HG02973 (cell line): ENCODE measurements at regions not wholly inside any gene's neighbourhood (a gene's known extent, or its start where the extent isn't known, plus 50 kb on each side); places are given as distances from the start of the nearest gene placed in this dataset.

ENCODE experiments used
- ATAC-seq: cut with Tn5 transposase; IDR thresholded peaks from one replicate; pipeline ENCODE4 v1.9.1; 2021; ENCODE audit warnings: moderate library complexity; ENCODE audit not compliant: unreplicated experiment

- ATAC-seq: no peak
Measured at GRCh38 chr5:89443508-89443907, 560.5 kb upstream of the MEF2C start.

- no peak for ATAC-seq
Measured at GRCh38 chr5:89441965-89442364, 559.0 kb upstream of the MEF2C start.

- ATAC-seq: no peak
Measured at GRCh38 chr5:89440670-89441069, 557.7 kb upstream of the MEF2C start.

GRCh38 chr5:89437450-89438435 is 554.8 kb upstream of the MEF2C start:
- ATAC-seq: no peak

- no peak for ATAC-seq
Measured at GRCh38 chr5:89436464-89436863, 553.5 kb upstream of the MEF2C start.

- ATAC-seq: peak; percentile 76
Measured at GRCh38 chr5:89435347-89435746, 552.4 kb upstream of the MEF2C start.

- no peak for ATAC-seq
Measured at GRCh38 chr5:89428624-89429023, 545.6 kb upstream of the MEF2C start.

- ATAC-seq: no peak
Measured at GRCh38 chr5:89425062-89425461, 542.1 kb upstream of the MEF2C start.

GRCh38 chr5:89421035-89421434 is 538.1 kb upstream of the MEF2C start:
- ATAC-seq: no peak

- no peak for ATAC-seq
Measured at GRCh38 chr5:89418407-89419085, 535.6 kb upstream of the MEF2C start.

- ATAC-seq: no peak
Measured at GRCh38 chr5:89417990-89418389, 535.0 kb upstream of the MEF2C start.

GRCh38 chr5:89417515-89417914 is 534.5 kb upstream of the MEF2C start:
- no peak for ATAC-seq

GRCh38 chr5:89411891-89412290 is 528.9 kb upstream of the MEF2C start:
- no peak for ATAC-seq

- no peak for ATAC-seq
Measured at GRCh38 chr5:89407054-89407453, 524.1 kb upstream of the MEF2C start.

GRCh38 chr5:89401659-89402058 is 518.7 kb upstream of the MEF2C start:
- no peak for ATAC-seq

- no peak for ATAC-seq
Measured at GRCh38 chr5:89401012-89401411, 518.0 kb upstream of the MEF2C start.

GRCh38 chr5:89399548-89399947 is 516.6 kb upstream of the MEF2C start:
- ATAC-seq: no peak

GRCh38 chr5:89397096-89397495 is 514.1 kb upstream of the MEF2C start:
- peak; percentile 67 for ATAC-seq

GRCh38 chr5:89396278-89396954 is 513.4 kb upstream of the MEF2C start:
- peak; percentile 58 for ATAC-seq

- ATAC-seq: no peak
Measured at GRCh38 chr5:89395111-89395510, 512.1 kb upstream of the MEF2C start.

- no peak for ATAC-seq
Measured at GRCh38 chr5:89388872-89389271, 505.9 kb upstream of the MEF2C start.

GRCh38 chr5:89384391-89384790 is 501.4 kb upstream of the MEF2C start:
- ATAC-seq: no peak
